Choroid plexus epithelial cell (primary cell): ENCODE measurements at regions not wholly inside any gene's neighbourhood (a gene's known extent, or its start where the extent isn't known, plus 50 kb on each side); places are given as distances from the start of the nearest gene placed in this dataset.

Experiments used
- DNase-seq: peaks from one replicate; pipeline ENCODE4 v3.0.0-alpha.2; 2010; ENCODE audit warnings: low read depth
- H3K4me3 ChIP-seq: 2 replicates; pipeline ENCODE4 v1.5.1; 2011; ENCODE audit warnings: low read depth, mild to moderate bottlenecking, control low read depth, low read length, moderate library complexity
- TF ChIP-seq, protein P1 (sequence below): conservative IDR thresholded peaks from 2 replicates; pipeline ENCODE4 v1.5.1; 2011; ENCODE audit warnings: low read depth, mild to moderate bottlenecking, control low read depth, inconsistent platforms, low read length, moderate library complexity

DNA sequence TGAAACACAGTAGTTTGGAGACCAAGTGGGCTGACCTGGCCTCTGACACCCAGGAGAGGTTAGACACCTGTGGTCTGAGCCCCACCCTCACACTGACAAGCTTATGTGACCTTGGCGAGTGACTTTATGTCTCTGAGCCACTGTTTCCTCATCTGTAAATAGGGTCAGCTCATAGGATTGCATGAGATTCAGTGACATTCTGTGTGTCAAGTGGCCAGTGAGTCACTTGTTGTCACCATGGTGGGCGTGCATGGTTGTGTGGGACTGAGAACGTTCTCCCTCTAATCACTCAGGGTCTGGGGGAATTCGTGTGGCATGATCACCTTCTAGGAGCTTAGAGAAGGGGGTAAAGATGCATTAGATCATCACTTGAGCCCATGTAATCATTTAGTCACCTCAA is 146.4 kb downstream of the PHETA1 start:
- DNase-seq: no peak
- TF ChIP-seq, protein P1, sequence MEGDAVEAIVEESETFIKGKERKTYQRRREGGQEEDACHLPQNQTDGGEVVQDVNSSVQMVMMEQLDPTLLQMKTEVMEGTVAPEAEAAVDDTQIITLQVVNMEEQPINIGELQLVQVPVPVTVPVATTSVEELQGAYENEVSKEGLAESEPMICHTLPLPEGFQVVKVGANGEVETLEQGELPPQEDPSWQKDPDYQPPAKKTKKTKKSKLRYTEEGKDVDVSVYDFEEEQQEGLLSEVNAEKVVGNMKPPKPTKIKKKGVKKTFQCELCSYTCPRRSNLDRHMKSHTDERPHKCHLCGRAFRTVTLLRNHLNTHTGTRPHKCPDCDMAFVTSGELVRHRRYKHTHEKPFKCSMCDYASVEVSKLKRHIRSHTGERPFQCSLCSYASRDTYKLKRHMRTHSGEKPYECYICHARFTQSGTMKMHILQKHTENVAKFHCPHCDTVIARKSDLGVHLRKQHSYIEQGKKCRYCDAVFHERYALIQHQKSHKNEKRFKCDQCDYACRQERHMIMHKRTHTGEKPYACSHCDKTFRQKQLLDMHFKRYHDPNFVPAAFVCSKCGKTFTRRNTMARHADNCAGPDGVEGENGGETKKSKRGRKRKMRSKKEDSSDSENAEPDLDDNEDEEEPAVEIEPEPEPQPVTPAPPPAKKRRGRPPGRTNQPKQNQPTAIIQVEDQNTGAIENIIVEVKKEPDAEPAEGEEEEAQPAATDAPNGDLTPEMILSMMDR: no peak
- H3K4me3 ChIP-seq: no peak overlapping the region

DNA sequence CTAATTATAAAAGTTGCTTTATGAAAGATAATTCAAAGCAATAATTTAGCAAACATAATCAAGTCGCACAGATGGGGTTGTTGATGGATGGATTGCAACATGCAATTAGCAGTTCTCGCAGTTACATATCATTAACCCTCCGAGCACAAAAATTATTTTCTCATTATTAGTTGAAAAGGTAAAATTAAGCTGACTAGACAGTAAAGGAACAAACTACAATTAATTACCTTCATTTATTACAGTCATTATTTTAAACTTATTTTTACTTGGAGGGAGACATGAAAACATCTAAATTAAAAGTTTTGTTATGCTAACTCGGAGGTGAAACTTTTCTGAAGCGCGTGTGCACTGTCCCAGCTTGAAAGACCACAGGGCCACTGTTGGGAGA is 146.9 kb downstream of the PHETA1 start:
- no peak for DNase-seq
- TF ChIP-seq, protein P1: no peak
- H3K4me3 ChIP-seq: no peak overlapping the region

DNA sequence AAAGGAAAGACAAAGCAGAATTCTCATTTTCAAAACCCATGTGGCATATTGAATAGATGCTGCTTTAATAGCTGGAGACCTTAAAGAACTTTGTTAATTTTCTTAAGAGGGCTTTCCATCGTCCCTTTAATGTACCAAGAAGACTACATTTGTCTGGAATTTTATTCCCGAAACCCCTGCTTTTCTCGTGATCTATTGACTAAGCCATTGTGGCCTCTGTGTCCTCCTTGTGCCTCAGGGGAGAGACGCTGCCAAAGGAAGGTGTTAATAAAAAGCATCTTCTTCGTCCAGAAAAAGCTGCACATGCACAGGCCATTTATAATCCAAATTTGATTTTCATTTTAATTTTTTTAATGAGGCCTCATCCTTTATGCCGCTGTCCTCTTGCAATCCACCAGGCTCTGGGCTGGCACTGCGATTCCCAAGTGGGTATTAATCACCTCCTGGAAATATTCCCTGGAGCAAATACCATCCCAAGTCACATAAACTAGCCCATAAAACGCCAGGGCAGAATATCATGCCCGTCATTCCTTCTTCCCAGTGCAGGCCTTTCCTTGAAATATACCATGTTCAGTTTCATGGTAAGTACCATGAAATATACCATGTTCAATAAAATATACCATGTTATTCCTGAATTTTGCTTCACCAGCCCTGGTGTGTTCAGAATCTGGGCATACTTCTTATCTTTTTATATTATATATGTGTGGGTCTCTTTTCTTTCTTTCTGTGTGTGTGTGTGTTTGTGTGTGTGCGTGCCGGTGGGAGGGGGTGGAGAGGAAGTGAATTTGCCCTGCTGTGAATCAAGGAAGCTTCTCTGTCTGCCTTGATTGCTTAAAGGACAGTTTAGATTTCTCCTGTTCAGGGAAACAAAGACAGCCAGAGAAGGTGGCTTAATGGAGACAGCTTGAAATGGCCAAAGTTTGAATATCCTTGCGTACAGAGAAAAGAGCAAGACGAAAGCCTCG is 147.6 kb downstream of the PHETA1 start:
- TF ChIP-seq, protein P1: no peak
- no peak for DNase-seq
- no peak overlapping the region for H3K4me3 ChIP-seq

DNA sequence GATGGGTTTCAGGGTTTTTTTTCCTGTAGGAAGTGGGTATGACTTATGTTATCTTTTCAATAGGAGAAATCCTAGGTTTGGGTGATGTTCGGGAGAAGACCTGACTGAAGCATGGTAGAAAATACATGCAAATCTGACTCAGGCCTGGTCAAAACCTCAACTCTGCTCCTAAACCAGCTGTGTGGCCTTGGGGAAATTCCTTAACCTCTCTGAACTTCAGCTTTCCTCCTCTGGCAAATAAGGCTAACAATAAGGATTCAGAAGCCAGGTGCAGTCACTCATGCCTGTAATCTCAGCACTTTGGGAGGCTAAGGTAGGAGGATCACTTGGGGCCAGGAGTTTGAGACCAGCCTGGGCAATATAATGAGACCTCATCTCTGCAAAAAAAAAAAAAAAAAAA is 148.5 kb downstream of the PHETA1 start:
- no peak overlapping the region for H3K4me3 ChIP-seq
- TF ChIP-seq, protein P1: no peak
- DNase-seq: no peak

DNA sequence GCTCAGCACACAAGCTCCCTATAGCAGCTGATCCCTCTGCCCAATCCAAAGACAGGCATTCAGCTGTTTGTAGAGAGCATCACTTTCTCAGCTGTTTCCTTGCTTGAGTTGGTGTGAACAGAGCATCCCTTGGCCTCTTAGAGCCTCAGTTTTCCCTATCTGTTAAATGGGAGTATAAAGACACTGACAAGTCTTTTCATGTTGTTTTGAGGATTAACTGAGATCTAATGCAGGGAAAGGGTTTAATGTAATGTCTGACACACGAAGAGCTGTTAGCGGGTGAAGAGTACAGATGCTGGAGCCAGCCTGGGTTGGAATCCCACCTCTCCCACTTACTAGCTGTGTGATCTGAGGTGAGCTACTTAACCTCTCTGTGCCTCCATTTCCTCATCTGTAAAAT is 149.5 kb downstream of the PHETA1 start:
- H3K4me3 ChIP-seq: no peak overlapping the region
- DNase-seq: no peak
- TF ChIP-seq, protein P1: no peak

DNA sequence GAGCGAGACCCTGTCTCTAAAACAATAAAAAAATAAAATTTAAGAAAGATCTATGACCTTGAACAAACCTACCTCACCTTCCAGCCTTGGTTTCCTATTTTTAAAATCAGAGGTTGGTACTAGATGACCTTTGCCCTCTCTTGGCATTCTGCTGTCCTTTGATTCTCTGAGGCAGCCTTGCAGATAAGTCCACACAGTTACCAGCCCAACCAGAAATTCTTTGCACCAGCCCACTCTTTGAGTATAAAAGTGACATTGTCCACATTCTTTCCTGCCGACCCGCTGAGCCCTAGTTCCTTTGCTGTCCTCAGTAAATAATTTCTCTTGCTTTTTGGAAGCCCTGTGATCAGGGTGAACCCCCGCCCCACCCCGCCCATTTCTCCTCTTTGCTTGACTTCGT is 150.4 kb downstream of the PHETA1 start:
- H3K4me3 ChIP-seq: no peak overlapping the region
- TF ChIP-seq, protein P1: no peak
- no peak for DNase-seq
